ENCODE measurements at regions not wholly inside any gene's neighbourhood (a gene's known extent, or its start where the extent isn't known, plus 50 kb on each side); places are given as distances from the start of the nearest gene placed in this dataset.

- no peak for TF ChIP-seq CTCF (IDR thresholded peaks at IDR 0.05; ENCODE audit: low read length)
- no peak for TF ChIP-seq EZH2 (IDR thresholded peaks at IDR 0.05; ENCODE audit: borderline replicate concordance, low read length)
Observed at GRCh38 chr6:95867205-95867604, 148.6 kb upstream of the FUT9 start.
